GM23338 (cell line): ENCODE measurements at regions not wholly inside any gene's neighbourhood (a gene's known extent, or its start where the extent isn't known, plus 50 kb on each side); places are given as distances from the start of the nearest gene placed in this dataset.

Experiments
- ATAC-seq: fragments of 200-7000 bp; cut with Tn5 transposase; 3 replicates; pipeline ENCODE4 v1.9.1; 2020
- DNase-seq: peaks from one replicate; pipeline ENCODE4 v3.0.0-alpha.2; 2015; ENCODE audit warnings: low spot score
- H2AFZ ChIP-seq: fragments of 200-600 bp; sonication (generic); 2 replicates; pipeline ENCODE4 v1.8.0; 2016; ENCODE audit warnings: antibody characterized with exemption, mild to moderate bottlenecking, moderate library complexity
- H3F3A ChIP-seq: fragments of 200-600 bp; sonication (generic); replicated peaks from 2 replicates; pipeline ENCODE4 v1.8.0; 2017; ENCODE audit warnings: antibody characterized with exemption, mixed run types, low read depth
- H3K27ac ChIP-seq: fragments of 200-600 bp; sonication (generic); 2 replicates; pipeline ENCODE4 v1.6.1; 2016; ENCODE audit warnings: low read depth
- H3K27me3 ChIP-seq: fragments of 200-600 bp; sonication (generic); 2 replicates; pipeline ENCODE4 v1.8.0; 2016; ENCODE audit warnings: mild to moderate bottlenecking, mixed run types, moderate library complexity; ENCODE audit not compliant: insufficient read depth
- H3K36me3 ChIP-seq: fragments of 200-600 bp; sonication (generic); 2 replicates; pipeline ENCODE4 v1.8.0; 2016; ENCODE audit warnings: mild to moderate bottlenecking; ENCODE audit not compliant: insufficient read depth
- H3K4me1 ChIP-seq: fragments of 200-600 bp; sonication (generic); 2 replicates; pipeline ENCODE4 v1.8.0; 2016; ENCODE audit warnings: mild to moderate bottlenecking, moderate library complexity; ENCODE audit not compliant: insufficient read depth
- H3K4me2 ChIP-seq: fragments of 200-600 bp; sonication (generic); 2 replicates; pipeline ENCODE4 v1.7.1; 2017; ENCODE audit warnings: mixed run types
- H3K4me3 ChIP-seq: fragments of 200-600 bp; sonication (generic); 2 replicates; pipeline ENCODE4 v1.6.1; 2016; ENCODE audit warnings: mixed run types
- H3K79me2 ChIP-seq: fragments of 200-600 bp; sonication (generic); replicated peaks from 2 replicates; pipeline ENCODE4 v1.8.0; 2017; ENCODE audit warnings: mild to moderate bottlenecking; ENCODE audit not compliant: insufficient read depth
- H3K9me2 ChIP-seq: fragments of 200-600 bp; sonication (generic); 2 replicates; pipeline ENCODE4 v1.8.0; 2017; ENCODE audit not compliant: insufficient read depth
- H4K20me1 ChIP-seq: fragments of 200-600 bp; sonication (generic); replicated peaks from 2 replicates; pipeline ENCODE4 v1.8.0; 2017; ENCODE audit warnings: mild to moderate bottlenecking; ENCODE audit not compliant: insufficient read depth
- H3K27ac Mint-ChIP-seq: 2 replicates; pipeline ENCODE4 v1.8.0; 2020; ENCODE audit warnings: inconsistent platforms, mild to moderate bottlenecking, moderate library complexity, mixed read lengths
- H3K27me3 Mint-ChIP-seq: 3 replicates; pipeline ENCODE4 v1.8.0; 2022; ENCODE audit warnings: low read depth, mild to moderate bottlenecking, moderate library complexity, mixed read lengths, inconsistent platforms; ENCODE audit not compliant: insufficient read depth, poor library complexity
- H3K36me3 Mint-ChIP-seq: 3 replicates; pipeline ENCODE4 v1.8.0; 2021; ENCODE audit warnings: low read depth, mild to moderate bottlenecking, inconsistent platforms, moderate library complexity, mixed read lengths
- H3K4me1 Mint-ChIP-seq: 3 replicates; pipeline ENCODE4 v1.8.0; 2020; ENCODE audit warnings: mild to moderate bottlenecking, inconsistent platforms, mixed read lengths
- H3K4me3 Mint-ChIP-seq: 3 replicates; pipeline ENCODE4 v1.8.0; 2021; ENCODE audit warnings: moderate library complexity, mild to moderate bottlenecking, inconsistent platforms, mixed read lengths
- H3K9me3 Mint-ChIP-seq: 3 replicates; pipeline ENCODE4 v1.8.0; 2020; ENCODE audit warnings: moderate library complexity, mild to moderate bottlenecking, inconsistent platforms, mixed read lengths
- CREB1 ChIP-seq: fragments of 250-450 bp; sonication (Bioruptor Pico); IDR thresholded peaks from 2 replicates; pipeline ENCODE4 v1.5.0; 2020; ENCODE audit warnings: low read depth, mild to moderate bottlenecking, moderate library complexity
- EZH2 ChIP-seq: fragments of 200-600 bp; sonication (generic); IDR thresholded peaks from one replicate; pipeline ENCODE4 v1.8.0; 2017; ENCODE audit warnings: antibody characterized with exemption, mild to moderate bottlenecking, low read depth; ENCODE audit not compliant: unreplicated experiment
- EZH2phosphoT487 ChIP-seq: fragments of 200-600 bp; sonication (generic); IDR thresholded peaks from one replicate; pipeline ENCODE4 v1.8.1; 2018; ENCODE audit warnings: antibody characterized with exemption; ENCODE audit not compliant: unreplicated experiment
- JUNB ChIP-seq: IDR thresholded peaks from one replicate; pipeline ENCODE4 v1.6.1; 2016; ENCODE audit warnings: antibody characterized with exemption; ENCODE audit not compliant: unreplicated experiment
- NANOG ChIP-seq: IDR thresholded peaks from 2 replicates; pipeline ENCODE4 v1.6.1; 2016; ENCODE audit warnings: antibody characterized with exemption, borderline replicate concordance
- POLR2AphosphoS5 ChIP-seq: IDR thresholded peaks from 2 replicates; pipeline ENCODE4 v1.6.1; 2016; ENCODE audit warnings: antibody characterized with exemption, low read depth
- REST ChIP-seq: IDR thresholded peaks from one replicate; pipeline ENCODE4 v1.6.1; 2018; ENCODE audit warnings: antibody characterized with exemption; ENCODE audit not compliant: unreplicated experiment
- STAT1 ChIP-seq: IDR thresholded peaks from one replicate; pipeline ENCODE4 v1.6.1; 2016; ENCODE audit warnings: antibody characterized with exemption; ENCODE audit not compliant: unreplicated experiment
- ZNF114 ChIP-seq: fragments of 250-450 bp; sonication (Bioruptor Pico); IDR thresholded peaks from 2 replicates; pipeline ENCODE4 v1.5.0; 2020; ENCODE audit warnings: mild to moderate bottlenecking, moderate library complexity
- ZNF331 ChIP-seq: fragments of 250-450 bp; sonication (Bioruptor Pico); IDR thresholded peaks from 2 replicates; pipeline ENCODE4 v1.5.0; 2020; ENCODE audit warnings: low read depth, mild to moderate bottlenecking, moderate library complexity
- TF ChIP-seq, protein P1 (sequence below), 2 experiments: fragments of 200-600 bp in 1 of 2; sonication (generic) in 1 of 2; conservative IDR thresholded peaks; 2 replicates each; pipeline versions ENCODE4 v1.5.1 to v1.6.1; 2016 to 2017; ENCODE audit warnings: antibody characterized with exemption in 2 of 2, low read depth in 2 of 2, mild to moderate bottlenecking in 2 of 2, moderate library complexity in 1 of 2
- TF ChIP-seq, protein P2 (sequence below): IDR thresholded peaks from 2 replicates; pipeline ENCODE4 v1.6.1; 2016; ENCODE audit warnings: antibody characterized with exemption
- TF ChIP-seq, protein P3 (sequence below): fragments of 250-450 bp; sonication (Bioruptor Pico); IDR thresholded peaks from 2 replicates; pipeline ENCODE4 v1.5.0; 2020; ENCODE audit warnings: mild to moderate bottlenecking, moderate library complexity

DNA sequence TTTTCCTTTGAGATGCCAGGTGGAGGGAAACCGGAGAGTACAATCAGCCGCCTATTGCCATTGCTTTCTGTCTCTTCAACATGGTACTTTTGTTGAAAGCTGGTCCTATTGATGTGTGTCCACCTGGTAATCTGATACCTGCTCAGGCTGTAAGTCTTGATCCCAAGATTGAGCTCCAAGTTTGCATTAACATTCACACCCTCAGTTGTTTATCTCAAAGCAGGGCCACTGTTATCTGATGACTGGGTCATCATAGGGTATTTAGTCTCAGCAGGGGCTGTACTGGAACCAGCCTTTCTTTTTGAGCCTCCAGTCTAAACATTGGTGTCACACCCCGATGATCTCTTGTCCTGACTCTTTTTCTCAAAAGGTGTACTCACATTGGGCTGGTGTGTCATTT is 370.3 kb upstream of the TOM1L1 start:
- Mint-ChIP-seq H3K4me3 (no peak overlapping the region), H3K36me3 (no peaks in the 10 kb centered on the region), H3K9me3 (no peaks in the 10 kb centered on the region), H3K4me1 (peaks cover 4% of the 10 kb centered on the region; the same call in 2 of the 3 replicates), H3K27me3 (no peaks in the 10 kb centered on the region), H3K27ac (no peak overlapping the region)
- no peak for TF ChIP-seq ZNF331 (CRISPR knock-in tag)
- no peak for TF ChIP-seq EZH2phosphoT487
- TF ChIP-seq, protein P1, sequence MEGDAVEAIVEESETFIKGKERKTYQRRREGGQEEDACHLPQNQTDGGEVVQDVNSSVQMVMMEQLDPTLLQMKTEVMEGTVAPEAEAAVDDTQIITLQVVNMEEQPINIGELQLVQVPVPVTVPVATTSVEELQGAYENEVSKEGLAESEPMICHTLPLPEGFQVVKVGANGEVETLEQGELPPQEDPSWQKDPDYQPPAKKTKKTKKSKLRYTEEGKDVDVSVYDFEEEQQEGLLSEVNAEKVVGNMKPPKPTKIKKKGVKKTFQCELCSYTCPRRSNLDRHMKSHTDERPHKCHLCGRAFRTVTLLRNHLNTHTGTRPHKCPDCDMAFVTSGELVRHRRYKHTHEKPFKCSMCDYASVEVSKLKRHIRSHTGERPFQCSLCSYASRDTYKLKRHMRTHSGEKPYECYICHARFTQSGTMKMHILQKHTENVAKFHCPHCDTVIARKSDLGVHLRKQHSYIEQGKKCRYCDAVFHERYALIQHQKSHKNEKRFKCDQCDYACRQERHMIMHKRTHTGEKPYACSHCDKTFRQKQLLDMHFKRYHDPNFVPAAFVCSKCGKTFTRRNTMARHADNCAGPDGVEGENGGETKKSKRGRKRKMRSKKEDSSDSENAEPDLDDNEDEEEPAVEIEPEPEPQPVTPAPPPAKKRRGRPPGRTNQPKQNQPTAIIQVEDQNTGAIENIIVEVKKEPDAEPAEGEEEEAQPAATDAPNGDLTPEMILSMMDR (conservative IDR thresholded peaks at IDR 0.05; ENCODE audit: low read depth in 2 of 2), result no peak
- TF ChIP-seq NANOG, result no peak
- TF ChIP-seq EZH2, result no peak
- no peak for TF ChIP-seq CREB1
- TF ChIP-seq, protein P2, sequence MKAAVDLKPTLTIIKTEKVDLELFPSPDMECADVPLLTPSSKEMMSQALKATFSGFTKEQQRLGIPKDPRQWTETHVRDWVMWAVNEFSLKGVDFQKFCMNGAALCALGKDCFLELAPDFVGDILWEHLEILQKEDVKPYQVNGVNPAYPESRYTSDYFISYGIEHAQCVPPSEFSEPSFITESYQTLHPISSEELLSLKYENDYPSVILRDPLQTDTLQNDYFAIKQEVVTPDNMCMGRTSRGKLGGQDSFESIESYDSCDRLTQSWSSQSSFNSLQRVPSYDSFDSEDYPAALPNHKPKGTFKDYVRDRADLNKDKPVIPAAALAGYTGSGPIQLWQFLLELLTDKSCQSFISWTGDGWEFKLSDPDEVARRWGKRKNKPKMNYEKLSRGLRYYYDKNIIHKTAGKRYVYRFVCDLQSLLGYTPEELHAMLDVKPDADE, result no peak
- no peak for TF ChIP-seq ZNF114 (CRISPR knock-in tag)
- no peak for TF ChIP-seq JUNB
- TF ChIP-seq POLR2AphosphoS5, result no peak
- no peak for TF ChIP-seq STAT1
- TF ChIP-seq REST, result no peak
- TF ChIP-seq, protein P3, sequence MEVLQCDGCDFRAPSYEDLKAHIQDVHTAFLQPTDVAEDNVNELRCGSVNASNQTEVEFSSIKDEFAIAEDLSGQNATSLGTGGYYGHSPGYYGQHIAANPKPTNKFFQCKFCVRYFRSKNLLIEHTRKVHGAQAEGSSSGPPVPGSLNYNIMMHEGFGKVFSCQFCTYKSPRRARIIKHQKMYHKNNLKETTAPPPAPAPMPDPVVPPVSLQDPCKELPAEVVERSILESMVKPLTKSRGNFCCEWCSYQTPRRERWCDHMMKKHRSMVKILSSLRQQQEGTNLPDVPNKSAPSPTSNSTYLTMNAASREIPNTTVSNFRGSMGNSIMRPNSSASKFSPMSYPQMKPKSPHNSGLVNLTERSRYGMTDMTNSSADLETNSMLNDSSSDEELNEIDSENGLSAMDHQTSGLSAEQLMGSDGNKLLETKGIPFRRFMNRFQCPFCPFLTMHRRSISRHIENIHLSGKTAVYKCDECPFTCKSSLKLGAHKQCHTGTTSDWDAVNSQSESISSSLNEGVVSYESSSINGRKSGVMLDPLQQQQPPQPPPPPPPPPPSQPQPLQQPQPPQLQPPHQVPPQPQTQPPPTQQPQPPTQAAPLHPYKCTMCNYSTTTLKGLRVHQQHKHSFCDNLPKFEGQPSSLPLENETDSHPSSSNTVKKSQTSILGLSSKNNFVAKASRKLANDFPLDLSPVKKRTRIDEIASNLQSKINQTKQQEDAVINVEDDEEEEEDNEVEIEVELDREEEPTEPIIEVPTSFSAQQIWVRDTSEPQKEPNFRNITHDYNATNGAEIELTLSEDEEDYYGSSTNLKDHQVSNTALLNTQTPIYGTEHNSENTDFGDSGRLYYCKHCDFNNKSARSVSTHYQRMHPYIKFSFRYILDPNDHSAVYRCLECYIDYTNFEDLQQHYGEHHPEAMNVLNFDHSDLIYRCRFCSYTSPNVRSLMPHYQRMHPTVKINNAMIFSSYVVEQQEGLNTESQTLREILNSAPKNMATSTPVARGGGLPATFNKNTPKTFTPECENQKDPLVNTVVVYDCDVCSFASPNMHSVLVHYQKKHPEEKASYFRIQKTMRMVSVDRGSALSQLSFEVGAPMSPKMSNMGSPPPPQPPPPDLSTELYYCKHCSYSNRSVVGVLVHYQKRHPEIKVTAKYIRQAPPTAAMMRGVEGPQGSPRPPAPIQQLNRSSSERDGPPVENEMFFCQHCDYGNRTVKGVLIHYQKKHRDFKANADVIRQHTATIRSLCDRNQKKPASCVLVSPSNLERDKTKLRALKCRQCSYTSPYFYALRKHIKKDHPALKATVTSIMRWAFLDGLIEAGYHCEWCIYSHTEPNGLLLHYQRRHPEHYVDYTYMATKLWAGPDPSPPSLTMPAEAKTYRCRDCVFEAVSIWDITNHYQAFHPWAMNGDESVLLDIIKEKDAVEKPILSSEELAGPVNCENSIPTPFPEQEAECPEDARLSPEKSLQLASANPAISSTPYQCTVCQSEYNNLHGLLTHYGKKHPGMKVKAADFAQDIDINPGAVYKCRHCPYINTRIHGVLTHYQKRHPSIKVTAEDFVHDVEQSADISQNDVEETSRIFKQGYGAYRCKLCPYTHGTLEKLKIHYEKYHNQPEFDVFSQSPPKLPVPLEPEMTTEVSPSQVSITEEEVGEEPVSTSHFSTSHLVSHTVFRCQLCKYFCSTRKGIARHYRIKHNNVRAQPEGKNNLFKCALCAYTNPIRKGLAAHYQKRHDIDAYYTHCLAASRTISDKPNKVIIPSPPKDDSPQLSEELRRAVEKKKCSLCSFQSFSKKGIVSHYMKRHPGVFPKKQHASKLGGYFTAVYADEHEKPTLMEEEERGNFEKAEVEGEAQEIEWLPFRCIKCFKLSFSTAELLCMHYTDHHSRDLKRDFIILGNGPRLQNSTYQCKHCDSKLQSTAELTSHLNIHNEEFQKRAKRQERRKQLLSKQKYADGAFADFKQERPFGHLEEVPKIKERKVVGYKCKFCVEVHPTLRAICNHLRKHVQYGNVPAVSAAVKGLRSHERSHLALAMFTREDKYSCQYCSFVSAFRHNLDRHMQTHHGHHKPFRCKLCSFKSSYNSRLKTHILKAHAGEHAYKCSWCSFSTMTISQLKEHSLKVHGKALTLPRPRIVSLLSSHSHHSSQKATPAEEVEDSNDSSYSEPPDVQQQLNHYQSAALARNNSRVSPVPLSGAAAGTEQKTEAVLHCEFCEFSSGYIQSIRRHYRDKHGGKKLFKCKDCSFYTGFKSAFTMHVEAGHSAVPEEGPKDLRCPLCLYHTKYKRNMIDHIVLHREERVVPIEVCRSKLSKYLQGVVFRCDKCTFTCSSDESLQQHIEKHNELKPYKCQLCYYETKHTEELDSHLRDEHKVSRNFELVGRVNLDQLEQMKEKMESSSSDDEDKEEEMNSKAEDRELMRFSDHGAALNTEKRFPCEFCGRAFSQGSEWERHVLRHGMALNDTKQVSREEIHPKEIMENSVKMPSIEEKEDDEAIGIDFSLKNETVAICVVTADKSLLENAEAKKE (CRISPR knock-in tag), result no peak
- Histone ChIP-seq H3K79me2 (no peaks in the 10 kb centered on the region), H3K4me2 (no peak overlapping the region), H3K4me3 (no peak overlapping the region), H3K9me2 (no peaks in the 10 kb centered on the region; the same call in 1 of the 2 replicates), H4K20me1 (no peaks in the 10 kb centered on the region), H3K27ac (no peak overlapping the region), H2AFZ (peak overlapping the region; percentile 80), H3K4me1 (no peaks in the 10 kb centered on the region), H3K27me3 (no peaks in the 10 kb centered on the region), H3F3A (no peaks in the 10 kb centered on the region), H3K36me3 (no peaks in the 10 kb centered on the region)
- ATAC-seq, result no peak
- DNase-seq, result no peak
